Neural progenitor cell (in vitro differentiated cells): ENCODE measurements at regions not wholly inside any gene's neighbourhood (a gene's known extent, or its start where the extent isn't known, plus 50 kb on each side); places are given as distances from the start of the nearest gene placed in this dataset.

Source experiments
- EZH2 ChIP-seq: fragments of 200-600 bp; sonication (generic); IDR thresholded peaks from 2 replicates; pipeline ENCODE4 v1.6.1; 2017; ENCODE audit warnings: antibody characterized with exemption, mild to moderate bottlenecking, moderate library complexity
- TF ChIP-seq, protein P1 (sequence below): fragments of 200-600 bp; sonication (generic); IDR thresholded peaks from 2 replicates; pipeline ENCODE4 v1.5.1; 2017; ENCODE audit warnings: antibody characterized with exemption, mild to moderate bottlenecking

DNA sequence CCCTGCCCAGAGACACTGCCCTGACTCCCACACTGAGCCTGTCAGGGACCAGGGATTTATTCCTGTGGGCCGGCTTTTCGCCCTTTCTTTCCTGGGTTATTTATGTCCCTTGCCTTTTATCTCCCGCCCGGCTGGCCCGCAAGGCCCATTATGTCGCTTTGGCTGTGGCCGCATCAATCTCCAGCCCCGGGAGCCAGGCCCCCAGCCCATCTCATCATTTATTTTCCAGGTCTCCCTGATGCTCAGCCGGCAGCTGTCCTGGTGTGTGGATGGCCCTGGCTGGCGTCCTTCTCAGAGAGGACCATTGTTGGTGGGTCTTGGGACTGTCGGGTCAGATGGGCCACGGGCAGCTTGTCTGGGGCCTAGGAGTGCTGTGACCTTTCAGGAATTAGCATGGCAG is 82.3 kb downstream of the FAM241B start:
- TF ChIP-seq, protein P1, sequence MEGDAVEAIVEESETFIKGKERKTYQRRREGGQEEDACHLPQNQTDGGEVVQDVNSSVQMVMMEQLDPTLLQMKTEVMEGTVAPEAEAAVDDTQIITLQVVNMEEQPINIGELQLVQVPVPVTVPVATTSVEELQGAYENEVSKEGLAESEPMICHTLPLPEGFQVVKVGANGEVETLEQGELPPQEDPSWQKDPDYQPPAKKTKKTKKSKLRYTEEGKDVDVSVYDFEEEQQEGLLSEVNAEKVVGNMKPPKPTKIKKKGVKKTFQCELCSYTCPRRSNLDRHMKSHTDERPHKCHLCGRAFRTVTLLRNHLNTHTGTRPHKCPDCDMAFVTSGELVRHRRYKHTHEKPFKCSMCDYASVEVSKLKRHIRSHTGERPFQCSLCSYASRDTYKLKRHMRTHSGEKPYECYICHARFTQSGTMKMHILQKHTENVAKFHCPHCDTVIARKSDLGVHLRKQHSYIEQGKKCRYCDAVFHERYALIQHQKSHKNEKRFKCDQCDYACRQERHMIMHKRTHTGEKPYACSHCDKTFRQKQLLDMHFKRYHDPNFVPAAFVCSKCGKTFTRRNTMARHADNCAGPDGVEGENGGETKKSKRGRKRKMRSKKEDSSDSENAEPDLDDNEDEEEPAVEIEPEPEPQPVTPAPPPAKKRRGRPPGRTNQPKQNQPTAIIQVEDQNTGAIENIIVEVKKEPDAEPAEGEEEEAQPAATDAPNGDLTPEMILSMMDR = no peak
- no peak for TF ChIP-seq EZH2
